H1 (cell line): ENCODE measurements at regions not wholly inside any gene's neighbourhood (a gene's known extent, or its start where the extent isn't known, plus 50 kb on each side); places are given as distances from the start of the nearest gene placed in this dataset.

ENCODE experiments used
- CTCF ChIA-PET: fragments of 300-600 bp; sonication (Branson Sonifier 250); formaldehyde crosslinking; loops from one replicate; lab custom pipeline; 2021; ENCODE audit not compliant: partially characterized antibody; lab: Charles Lee
- POLR2A ChIA-PET: fragments of 300-600 bp; sonication (Branson Sonifier 250); formaldehyde crosslinking; loops from one replicate; lab custom pipeline; 2021; ENCODE audit warnings: inconsistent platforms; ENCODE audit not compliant: partially characterized antibody; lab: Charles Lee
- DNase-seq, 2 experiments: peaks; one replicate each; pipeline versions ENCODE4 v3.0.0 to v3.0.0-alpha.2; 2010 to 2022; ENCODE audit warnings: low spot score in 2 of 2, low read depth in 1 of 2, mixed read lengths in 1 of 2
- FAIRE-seq: peaks from 2 replicates; lab custom pipeline; 2011; peaks lifted over from hg19 to GRCh38; lab: Jason Lieb, UNC
- H2AFZ ChIP-seq: 2 replicates; pipeline ENCODE4 v1.8.1; 2012; ENCODE audit warnings: low read length, inconsistent platforms
- H2AK5ac ChIP-seq: 2 replicates; pipeline ENCODE4 v1.6.1; 2013; ENCODE audit warnings: low read depth, low read length
- H2BK120ac ChIP-seq: replicated peaks from 2 replicates; pipeline ENCODE3; 2013; ENCODE audit warnings: low read depth, low read length, inconsistent platforms
- H2BK12ac ChIP-seq: 2 replicates; pipeline ENCODE4 v1.6.1; 2013; ENCODE audit warnings: low read depth, low read length
- H2BK15ac ChIP-seq: 2 replicates; pipeline ENCODE4 v1.6.1; 2013; ENCODE audit warnings: low read length
- H2BK20ac ChIP-seq: 2 replicates; pipeline ENCODE4 v1.6.1; 2013; ENCODE audit warnings: low read length
- H2BK5ac ChIP-seq: 2 replicates; pipeline ENCODE4 v1.6.1; 2013; ENCODE audit warnings: low read depth, low read length
- H3K14ac ChIP-seq: 2 replicates; pipeline ENCODE4 v1.6.1; 2013; ENCODE audit warnings: inconsistent platforms; ENCODE audit not compliant: insufficient read length
- H3K18ac ChIP-seq: 2 replicates; pipeline ENCODE4 v1.6.1; 2013; ENCODE audit warnings: low read length; ENCODE audit errors: extremely low read depth
- H3K23ac ChIP-seq: 2 replicates; pipeline ENCODE4 v1.6.1; 2013; ENCODE audit warnings: inconsistent platforms; ENCODE audit not compliant: insufficient read length
- H3K23me2 ChIP-seq: 2 replicates; pipeline ENCODE4 v1.6.1; 2013; ENCODE audit warnings: low read depth, low read length
- H3K27ac ChIP-seq: 2 replicates; pipeline ENCODE4 v1.6.1; 2011; ENCODE audit warnings: low read depth, low read length, inconsistent platforms
- H3K27me3 ChIP-seq, 4 experiments: replicated peaks in 1 of 4; 1 replicate in 1 of 4; 2 replicates in 3 of 4; pipeline versions ENCODE4 v1.6.1 to v1.8.1; 2011 to 2013; ENCODE audit warnings: low read length in 3 of 4, mild to moderate bottlenecking in 3 of 4, inconsistent platforms in 2 of 4, mixed read lengths in 2 of 4, moderate library complexity in 1 of 4; ENCODE audit not compliant: control insufficient read depth in 3 of 4, insufficient read depth in 3 of 4; ENCODE audit errors: extremely low read depth in 1 of 4
- H3K36me3 ChIP-seq, 4 experiments: 2 replicates each; pipeline versions ENCODE4 v1.6.1 to v1.8.1; 2011 to 2013; ENCODE audit warnings: mild to moderate bottlenecking in 4 of 4, low read length in 3 of 4, moderate library complexity in 2 of 4, control low read depth in 1 of 4, inconsistent platforms in 1 of 4; ENCODE audit not compliant: insufficient read depth in 4 of 4, control insufficient read depth in 2 of 4
- H3K4ac ChIP-seq: replicated peaks from 2 replicates; pipeline ENCODE3; 2013; ENCODE audit warnings: low read length, low read depth, mixed read lengths, inconsistent platforms; ENCODE audit not compliant: insufficient read length
- H3K4me1 ChIP-seq, 4 experiments: replicated peaks in 1 of 4; 1 replicate in 1 of 4; 2 replicates in 3 of 4; pipeline versions ENCODE4 v1.6.1 to v1.8.1; 2011 to 2013; ENCODE audit warnings: low read length in 3 of 4, inconsistent platforms in 2 of 4, mixed read lengths in 1 of 4; ENCODE audit not compliant: insufficient read depth in 4 of 4, control insufficient read depth in 3 of 4
- H3K4me2 ChIP-seq, 2 experiments: 2 replicates each; pipeline versions ENCODE4 v1.6.1 to v1.8.1; 2011 to 2013; ENCODE audit warnings: low read depth in 2 of 2, low read length in 2 of 2, control low read depth in 1 of 2, inconsistent platforms in 1 of 2, mild to moderate bottlenecking in 1 of 2; ENCODE audit not compliant: insufficient read depth in 1 of 2
- H3K4me3 ChIP-seq, 4 experiments: fragments of 200-600, 300-600 bp in 1 of 4; sonication (generic), shearing (Covaris generic), sonication (Bioruptor Twin) in 1 of 4; 2 replicates each; pipeline versions ENCODE4 v1.5.1 to v1.8.1; 2011 to 2016; ENCODE audit warnings: low read length in 4 of 4, low read depth in 3 of 4, control low read depth in 2 of 4, inconsistent platforms in 2 of 4, mild to moderate bottlenecking in 2 of 4, mixed read lengths in 1 of 4, moderate library complexity in 1 of 4; ENCODE audit not compliant: insufficient read depth in 2 of 4; ENCODE audit errors: extremely low read depth in 1 of 4
- H3K56ac ChIP-seq: replicated peaks from 2 replicates; pipeline ENCODE3; 2013; ENCODE audit warnings: low read depth, mild to moderate bottlenecking, mixed read lengths, low read length, inconsistent platforms; ENCODE audit not compliant: insufficient read length
- H3K79me1 ChIP-seq: 2 replicates; pipeline ENCODE4 v1.6.1; 2013; ENCODE audit warnings: low read depth, low read length, control low read depth
- H3K79me2 ChIP-seq, 2 experiments: 2 replicates each; pipeline versions ENCODE4 v1.6.1 to v1.8.1; 2012 to 2013; ENCODE audit warnings: low read length in 2 of 2, mild to moderate bottlenecking in 2 of 2, inconsistent platforms in 1 of 2; ENCODE audit not compliant: insufficient read depth in 2 of 2, control insufficient read depth in 1 of 2
- H3K9ac ChIP-seq, 4 experiments: replicated peaks in 1 of 4; 1 replicate in 1 of 4; 2 replicates in 3 of 4; pipeline versions ENCODE4 v1.6.1 to v1.8.1; 2011 to 2013; ENCODE audit warnings: low read depth in 3 of 4, low read length in 3 of 4, control low read depth in 2 of 4, mild to moderate bottlenecking in 2 of 4, moderate library complexity in 2 of 4, inconsistent platforms in 1 of 4; ENCODE audit errors: extremely low read depth in 1 of 4
- H3K9me3 ChIP-seq, 2 experiments: 2 replicates each; pipeline versions ENCODE4 v1.6.1 to v1.8.1; 2012 to 2013; ENCODE audit warnings: mild to moderate bottlenecking in 2 of 2, moderate library complexity in 2 of 2, control low read depth in 1 of 2, inconsistent platforms in 1 of 2, low read depth in 1 of 2, low read length in 1 of 2, mixed read lengths in 1 of 2; ENCODE audit not compliant: insufficient read depth in 2 of 2
- H4K20me1 ChIP-seq, 2 experiments: replicated peaks in 1 of 2; 2 replicates each; pipeline versions ENCODE3 to v1.8.1; 2011 to 2013; ENCODE audit warnings: inconsistent platforms in 2 of 2, low read length in 2 of 2, mild to moderate bottlenecking in 1 of 2; ENCODE audit not compliant: insufficient read depth in 2 of 2, control insufficient read depth in 1 of 2
- H4K5ac ChIP-seq: 2 replicates; pipeline ENCODE4 v1.6.1; 2013; ENCODE audit warnings: low read length, low read depth, mixed read lengths, inconsistent platforms; ENCODE audit not compliant: insufficient read length
- H4K8ac ChIP-seq: 2 replicates; pipeline ENCODE4 v1.8.0; 2013; ENCODE audit warnings: mild to moderate bottlenecking, moderate library complexity, low read length, inconsistent platforms; ENCODE audit not compliant: insufficient read depth; ENCODE audit errors: extremely low read depth
- H4K91ac ChIP-seq: replicated peaks from 2 replicates; pipeline ENCODE3; 2013; ENCODE audit warnings: low read length, mixed read lengths, inconsistent platforms; ENCODE audit not compliant: insufficient read length
- CTCF ChIP-seq, 3 experiments: IDR thresholded peaks; 1 replicate in 2 of 3; 2 replicates in 1 of 3; pipeline versions ENCODE4 v1.5.1 to v1.6.1; 2011; ENCODE audit warnings: low read length in 3 of 3, mild to moderate bottlenecking in 3 of 3, inconsistent platforms in 2 of 3, low read depth in 1 of 3, moderate library complexity in 1 of 3; ENCODE audit not compliant: insufficient read depth in 1 of 3; ENCODE audit errors: control extremely low read depth in 1 of 3
- SAP30 ChIP-seq: fragments of 300-600 bp; sonication (generic); IDR thresholded peaks from 2 replicates; pipeline ENCODE4 v1.7.1; 2012; ENCODE audit warnings: low read length, moderate library complexity, mild to moderate bottlenecking, inconsistent platforms; ENCODE audit not compliant: insufficient read depth, insufficient replicate concordance
- SIN3A ChIP-seq, 2 experiments: IDR thresholded peaks in 1 of 2; conservative IDR thresholded peaks in 1 of 2; 2 replicates each; pipeline ENCODE4 v1.6.1; 2011 to 2012; ENCODE audit warnings: low read length in 2 of 2, improper control_type of control experiment in 1 of 2, low read depth in 1 of 2, mild to moderate bottlenecking in 1 of 2
- SP1 ChIP-seq: IDR thresholded peaks from 2 replicates; pipeline ENCODE4 v1.6.1; 2011; ENCODE audit warnings: low read depth, low read length
- SP2 ChIP-seq: IDR thresholded peaks from 2 replicates; pipeline ENCODE4 v1.6.1; 2012; ENCODE audit warnings: mild to moderate bottlenecking, low read length, inconsistent platforms
- SP4 ChIP-seq: IDR thresholded peaks from 2 replicates; pipeline ENCODE4 v1.6.1; 2012; ENCODE audit warnings: low read length, inconsistent platforms
- SRF ChIP-seq: IDR thresholded peaks from 2 replicates; pipeline ENCODE4 v1.6.1; 2011; ENCODE audit warnings: mild to moderate bottlenecking, low read depth, low read length, moderate library complexity
- USF2 ChIP-seq: IDR thresholded peaks from 2 replicates; pipeline ENCODE4 v1.6.1; 2011; ENCODE audit warnings: low read length, improper control_type of control experiment
- WGBS, 2 experiments: shearing (Covaris generic) in 1 of 2; methylation state at CpG; one replicate each; pipeline versions ENCODE4 v1.1.6 to v1.1.7; 2013 to 2015; ENCODE audit warnings: low lambda C conversion rate in 2 of 2, mixed read lengths in 2 of 2, inconsistent platforms in 1 of 2, low coverage in 1 of 2, missing lambda C conversion rate in 1 of 2; ENCODE audit not compliant: insufficient replicate concordance in 2 of 2, insufficient coverage in 1 of 2, insufficient read length in 1 of 2; ENCODE audit errors: extremely low coverage in 1 of 2, missing lambda C conversion rate in 1 of 2; 5-methylcytosine and 5-hydroxymethylcytosine counted together

GRCh38 chr3:65268426-65268825 lies 580.6 kb upstream of the ADAMTS9 start:
- CTCF ChIA-PET, result interaction anchor here (1.3 kb wide), 1 partner anchor 244 kb away, joined by 3 read pairs; no protein-coding TSS in a partner anchor
- POLR2A ChIA-PET, result no interaction called here
- Histone ChIP-seq H3K79me2 (no peaks in the 10 kb centered on the region), H3K23me2 (no peaks in the 10 kb centered on the region), H3K18ac (no peak overlapping the region), H2BK5ac (no peak overlapping the region), H3K14ac (no peak overlapping the region), H4K91ac (no peak overlapping the region), H3K9ac (no peak overlapping the region), H3K4ac (no peak overlapping the region), H3K4me2 (no peak overlapping the region), H2BK20ac (no peak overlapping the region), H4K8ac (no peak overlapping the region), H2BK12ac (no peak overlapping the region), H2BK15ac (no peak overlapping the region), H3K4me3 (no peak overlapping the region), H4K5ac (no peak overlapping the region), H3K27ac (no peak overlapping the region), H2AFZ (no peak overlapping the region), H3K27me3 (peaks cover 0 to 1% (median 0%) of the 10 kb centered on the region in 4 experiments; a peak in 1 of 7 replicates), H3K23ac (no peak overlapping the region), H3K9me3 (no peaks in the 10 kb centered on the region), H4K20me1 (no peaks in the 10 kb centered on the region), H3K79me1 (no peaks in the 10 kb centered on the region), H3K56ac (no peak overlapping the region), H2BK120ac (no peak overlapping the region), H3K4me1 (peaks cover 0 to 3% (median 0%) of the 10 kb centered on the region in 4 experiments; a peak in 1 of 7 replicates), H3K36me3 (no peaks in the 10 kb centered on the region), H2AK5ac (no peak overlapping the region)
- 50% methylated on average over 1 of the region's 1 CpG; no CpG with 5 or more reads in 1 of the 2 experiments for WGBS, 2 experiments
- FAIRE-seq (peak; percentile 32), DNase-seq (no peak)
- TF ChIP-seq SAP30, result no peak
- TF ChIP-seq SP2, result no peak
- no peak for TF ChIP-seq SP4
- no peak for TF ChIP-seq SIN3A (conservative IDR thresholded peaks at IDR 0.05 in 1 of 2, IDR thresholded peaks at IDR 0.05 in 1 of 2; ENCODE audit: low read depth in 1 of 2, low read length in 2 of 2)
- no peak for TF ChIP-seq USF2
- TF ChIP-seq SP1, result no peak
- no peak for TF ChIP-seq CTCF (IDR thresholded peaks at IDR 0.05; ENCODE audit: control extremely low read depth in 1 of 3, insufficient read depth in 1 of 3, low read depth in 1 of 3, low read length in 3 of 3)
- TF ChIP-seq SRF, result no peak
